Hematopoietic multipotent progenitor cell treated with erythropoietin and hydrocortisone succinate and interleukin-3 and kit ligand, for 17 days (in vitro differentiated cells): ENCODE measurements at regions not wholly inside any gene's neighbourhood (a gene's known extent, or its start where the extent isn't known, plus 50 kb on each side); places are given as distances from the start of the nearest gene placed in this dataset.

Experiments used
- DNase-seq: peaks from one replicate; pipeline ENCODE4 v3.0.0-alpha.2; 2015; ENCODE audit warnings: low spot score

DNA sequence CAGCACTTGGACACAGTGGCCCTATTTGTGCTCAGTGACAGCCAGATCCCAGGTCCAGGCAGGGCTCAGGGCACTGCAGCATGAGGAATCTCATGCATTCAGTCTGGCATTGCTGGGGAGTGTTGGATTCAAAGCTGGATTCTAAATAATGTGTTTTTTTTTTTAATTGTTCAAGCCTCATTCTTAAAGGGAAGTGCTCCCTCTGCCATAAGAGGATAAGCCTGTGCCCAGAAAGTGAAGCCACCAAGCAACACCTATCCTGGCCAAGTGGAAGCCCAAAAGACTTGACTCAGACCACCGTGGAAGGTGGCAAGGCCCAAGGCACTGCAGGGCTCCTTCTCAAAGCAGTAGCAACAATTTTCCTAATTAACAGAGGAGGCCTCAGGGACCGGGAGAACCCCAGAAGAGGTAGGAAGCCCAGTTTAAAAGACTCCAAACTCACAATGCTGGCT lies 135.6 kb downstream of the ACTL7B start:
- no peak for DNase-seq

- DNase-seq, result no peak
Measured at GRCh38 chr9:108710424-108710823, 145.4 kb downstream of the ACTL7B start.

DNA sequence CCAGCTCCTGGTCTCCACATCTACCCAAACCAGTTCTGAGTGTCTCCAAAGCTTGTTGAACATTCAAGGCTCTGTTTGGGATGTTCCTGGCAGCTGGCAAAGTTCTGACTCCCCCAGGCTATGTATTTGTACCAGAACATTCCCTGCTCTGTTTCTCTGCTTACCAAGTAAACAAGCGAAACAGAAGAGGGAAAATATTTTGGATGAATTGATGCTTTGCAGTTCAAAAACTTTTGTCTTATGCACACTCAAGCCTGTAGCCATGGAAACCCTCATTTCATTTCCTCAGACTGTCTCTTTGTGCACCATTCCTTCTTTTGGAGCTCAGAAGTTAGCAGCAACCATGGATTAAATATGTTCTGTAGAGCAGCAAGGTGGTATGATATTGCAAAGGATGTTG lies 145.8 kb downstream of the ACTL7B start:
- no peak for DNase-seq

DNA sequence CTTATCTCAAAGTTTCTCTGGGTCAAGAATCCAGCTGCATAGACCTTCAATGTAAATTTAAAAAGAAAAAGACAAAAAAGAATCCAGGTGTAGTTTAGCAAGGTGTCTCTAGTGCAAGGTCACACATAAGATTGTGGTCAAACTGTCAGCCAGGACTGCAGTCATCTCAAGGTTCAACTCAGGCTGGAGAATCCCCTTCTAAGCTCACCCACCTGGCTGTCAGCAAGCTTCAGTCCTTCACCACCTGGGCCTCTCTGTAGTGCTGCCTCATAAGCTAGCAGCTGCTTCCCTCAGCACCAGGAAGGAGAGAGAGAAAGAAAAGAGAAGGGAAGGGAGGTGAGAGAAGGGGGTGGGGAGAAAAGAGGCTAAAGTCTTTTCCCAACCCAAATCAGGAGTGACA lies 146.7 kb downstream of the ACTL7B start:
- DNase-seq, result no peak

DNA sequence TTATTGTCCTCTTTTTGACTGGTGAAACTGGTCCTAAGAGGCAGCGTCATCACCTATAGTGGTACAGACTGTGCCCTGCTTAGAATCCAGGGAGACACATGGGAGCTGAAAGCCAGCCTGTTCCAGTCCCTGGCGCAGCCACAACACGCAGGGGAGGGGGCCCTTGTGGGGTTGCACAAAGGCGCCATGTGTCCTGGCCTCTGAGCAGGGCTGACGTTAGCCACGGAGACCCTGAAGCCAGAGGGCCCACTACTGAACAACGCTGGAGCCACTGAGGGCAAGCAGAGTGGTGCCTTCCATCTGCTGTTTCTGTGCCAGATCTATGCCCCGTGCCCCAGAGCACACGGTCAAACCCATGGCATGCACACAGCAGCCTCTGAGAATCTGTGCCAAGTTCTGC lies 147.3 kb downstream of the ACTL7B start:
- no peak for DNase-seq

GRCh38 chr9:108707120-108707519 lies 148.7 kb downstream of the ACTL7B start:
- DNase-seq, result no peak

GRCh38 chr9:108704156-108704852 lies 151.5 kb downstream of the ACTL7B start:
- no peak for DNase-seq

GRCh38 chr9:108703429-108703828 lies 152.4 kb downstream of the ACTL7B start:
- no peak for DNase-seq

GRCh38 chr9:108702681-108703080 lies 153.1 kb downstream of the ACTL7B start:
- DNase-seq, result no peak

DNA sequence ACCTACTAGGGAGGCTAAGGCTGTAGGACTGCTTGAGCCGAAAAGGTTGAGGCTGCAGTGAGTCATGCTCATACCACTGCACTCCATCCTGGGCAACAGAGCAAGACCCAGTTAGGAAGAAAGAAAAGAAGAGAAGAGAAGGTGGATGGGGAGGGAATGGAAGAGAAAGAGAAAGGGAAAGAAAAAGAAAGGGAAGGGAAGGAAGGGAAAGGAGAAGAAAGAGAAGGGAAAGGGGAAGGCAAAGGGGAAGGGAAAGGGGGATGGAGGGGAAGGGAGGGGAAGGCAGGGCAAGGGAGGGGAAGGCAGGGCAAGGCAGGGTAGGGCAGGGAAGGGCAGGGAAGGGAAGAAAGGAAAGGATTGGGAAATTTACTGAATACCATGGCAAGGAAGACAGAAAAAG lies 157.0 kb downstream of the ACTL7B start:
- DNase-seq, result no peak

DNA sequence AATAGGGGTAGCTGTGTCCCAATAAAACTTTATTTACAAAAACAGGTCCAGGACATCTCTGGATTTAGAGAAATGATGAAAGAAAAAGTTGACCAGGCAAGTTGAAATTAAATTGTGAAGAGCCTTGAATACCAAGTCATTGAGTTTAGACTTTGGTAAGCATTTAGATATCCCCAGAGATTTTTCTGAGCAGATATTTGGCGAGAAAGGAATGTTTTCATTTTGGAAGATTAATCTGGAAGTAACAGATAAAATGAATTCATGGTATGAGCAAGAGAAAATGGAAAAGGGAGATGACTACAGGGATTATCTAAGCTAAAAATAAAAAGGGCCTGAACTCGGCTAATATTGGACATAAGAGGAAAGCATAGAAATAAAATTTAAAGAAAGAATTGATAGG lies 157.6 kb downstream of the ACTL7B start:
- no peak for DNase-seq

- no peak for DNase-seq
Measured at GRCh38 chr9:108696156-108696555, 159.6 kb downstream of the ACTL7B start.

- no peak for DNase-seq
Measured at GRCh38 chr9:108694170-108694569, 161.6 kb downstream of the ACTL7B start.

DNA sequence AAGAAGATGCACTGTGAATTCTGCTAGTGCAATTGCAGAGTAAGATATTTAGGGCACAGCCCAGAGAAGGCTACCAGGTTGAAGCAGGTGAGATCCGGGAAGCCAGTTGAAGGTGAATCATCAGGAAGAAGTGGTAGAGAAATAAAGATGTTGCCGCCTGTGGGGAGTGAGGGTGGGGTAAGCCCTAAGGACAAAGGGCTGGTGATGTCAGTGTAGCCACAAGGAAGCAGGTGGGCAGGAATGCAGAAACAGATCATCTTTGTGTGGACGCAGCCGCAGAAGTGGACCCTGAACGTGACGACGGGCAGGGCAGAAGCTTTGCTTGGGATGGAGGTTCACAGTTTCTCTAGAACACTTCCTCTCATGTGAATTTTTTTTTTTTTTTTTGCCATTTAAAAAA lies 164.2 kb downstream of the ACTL7B start:
- no peak for DNase-seq

DNA sequence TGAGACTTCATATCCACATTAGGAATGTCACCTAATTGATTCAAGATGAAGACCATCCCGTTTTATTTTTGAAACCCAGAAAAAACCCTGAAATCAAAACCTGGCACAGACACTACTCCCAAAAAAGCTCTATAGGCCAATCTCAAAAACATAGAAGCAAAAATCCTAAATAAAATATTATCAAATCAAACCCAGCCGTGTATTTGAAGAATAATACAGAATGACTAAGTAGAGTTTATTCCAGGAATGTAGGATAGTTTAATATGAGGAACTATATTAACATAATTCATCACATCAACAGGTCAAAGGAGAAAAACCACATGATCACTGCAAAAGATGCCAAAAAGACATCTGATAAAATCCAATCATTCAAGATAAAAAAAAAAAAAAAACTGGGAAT lies 167.1 kb downstream of the ACTL7B start:
- no peak for DNase-seq

GRCh38 chr9:108688051-108688450 lies 167.7 kb downstream of the ACTL7B start:
- DNase-seq, result no peak

GRCh38 chr9:108687006-108687987 lies 168.5 kb downstream of the ACTL7B start:
- DNase-seq, result no peak

DNA sequence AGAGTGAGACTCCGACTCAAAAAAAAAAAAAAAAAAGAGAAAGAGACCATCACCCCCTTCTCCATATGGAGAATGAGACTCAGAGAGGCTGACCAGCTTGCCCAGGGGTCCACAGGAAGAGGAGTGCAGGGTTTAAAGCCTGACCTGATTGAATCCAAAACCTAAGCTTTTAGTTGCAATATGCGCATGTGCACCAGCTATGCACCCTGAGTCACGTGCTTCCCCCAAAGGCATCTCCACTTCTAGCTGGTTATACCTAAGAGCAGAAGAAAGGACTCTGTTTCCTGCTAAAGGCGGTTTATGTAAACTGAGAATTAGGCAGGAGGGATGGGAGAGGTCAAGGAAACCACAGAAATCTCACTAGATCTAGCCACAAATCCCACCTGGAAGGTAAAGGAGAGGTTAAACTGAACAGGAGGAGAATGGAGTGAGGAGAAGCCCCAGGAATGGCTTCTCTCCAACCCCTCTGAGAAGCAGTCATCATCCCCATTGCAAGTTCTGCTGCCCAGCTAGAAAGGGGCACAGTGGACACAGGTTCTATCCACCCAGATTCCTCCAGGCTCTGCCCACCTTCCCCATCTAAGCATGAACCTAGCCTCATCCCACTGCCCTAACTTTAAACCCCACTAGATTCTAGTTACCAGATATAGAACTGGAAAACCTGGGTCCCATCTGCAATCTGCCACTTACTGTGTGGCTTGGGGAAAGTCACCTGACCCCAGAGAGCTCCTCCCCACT lies 171.3 kb downstream of the ACTL7B start:
- no peak for DNase-seq

GRCh38 chr9:108683245-108683644 lies 172.5 kb downstream of the ACTL7B start:
- DNase-seq, result no peak

GRCh38 chr9:108681851-108682590 lies 173.8 kb downstream of the ACTL7B start:
- no peak for DNase-seq

GRCh38 chr9:108680946-108681345 lies 174.8 kb downstream of the ACTL7B start:
- no peak for DNase-seq

- no peak for DNase-seq
Measured at GRCh38 chr9:108677776-108678175, 178.0 kb downstream of the ACTL7B start.
